ENCODE measurements at regions not wholly inside any gene's neighbourhood (a gene's known extent, or its start where the extent isn't known, plus 50 kb on each side); places are given as distances from the start of the nearest gene placed in this dataset.

DNA sequence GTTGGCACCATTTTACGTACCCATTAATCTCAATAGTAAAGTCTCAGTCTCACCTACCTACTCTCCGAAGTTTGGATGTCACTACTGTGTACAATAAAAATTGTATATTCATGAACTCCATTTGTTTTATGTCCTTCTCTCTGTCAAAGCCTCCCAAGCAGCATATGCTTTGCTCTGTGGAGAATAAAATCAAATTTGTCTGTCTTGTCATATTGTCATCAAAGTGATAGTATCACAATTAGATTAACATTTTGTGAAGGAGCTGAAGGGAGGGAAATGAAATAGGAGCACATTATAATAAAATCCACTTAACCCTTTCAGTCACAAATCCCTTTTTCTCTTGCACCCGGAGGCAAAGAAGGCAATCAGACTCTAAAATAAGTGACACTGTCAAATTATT is 177.1 kb upstream of the RRP15 start:
- TF ChIP-seq EZH2 (IDR thresholded peaks at IDR 0.05) (no peak), POLR2AphosphoS5 (IDR thresholded peaks at IDR 0.05; ENCODE audit: borderline replicate concordance, low read depth, low read length) (no peak)

Data from SK-N-MC (cell line).